PFSK-1 (cell line): ENCODE measurements at regions not wholly inside any gene's neighbourhood (a gene's known extent, or its start where the extent isn't known, plus 50 kb on each side); places are given as distances from the start of the nearest gene placed in this dataset.

Source experiments
- FOXP2 ChIP-seq: optimal IDR thresholded peaks from 2 replicates; pipeline ENCODE3; 2011; ENCODE audit warnings: borderline replicate concordance, control low read depth, inconsistent platforms; ENCODE audit not compliant: insufficient read depth; ENCODE audit errors: extremely low read length, extremely low read depth
- POLR2AphosphoS5 ChIP-seq: IDR thresholded peaks from 2 replicates; pipeline ENCODE4 v1.6.1; 2012; ENCODE audit warnings: low read depth, mild to moderate bottlenecking, control low read depth, low read length, moderate library complexity
- SIN3A ChIP-seq: IDR thresholded peaks from 2 replicates; pipeline ENCODE4 v1.6.1; 2012; ENCODE audit warnings: mild to moderate bottlenecking, low read length, moderate library complexity, borderline replicate concordance; ENCODE audit not compliant: insufficient read depth
- TAF1 ChIP-seq: IDR thresholded peaks from 2 replicates; pipeline ENCODE4 v1.6.1; 2012; ENCODE audit warnings: low read length, control low read depth, borderline replicate concordance; ENCODE audit not compliant: insufficient read depth
- TF ChIP-seq, protein P1 (sequence below), 2 experiments: IDR thresholded peaks; 2 replicates each; pipeline versions ENCODE4 v1.6.1 to v1.8.0; 2011 to 2012; ENCODE audit warnings: low read depth in 2 of 2, low read length in 2 of 2, control low read depth in 1 of 2, inconsistent platforms in 1 of 2, mild to moderate bottlenecking in 1 of 2, moderate library complexity in 1 of 2; ENCODE audit not compliant: insufficient read depth in 1 of 2

DNA sequence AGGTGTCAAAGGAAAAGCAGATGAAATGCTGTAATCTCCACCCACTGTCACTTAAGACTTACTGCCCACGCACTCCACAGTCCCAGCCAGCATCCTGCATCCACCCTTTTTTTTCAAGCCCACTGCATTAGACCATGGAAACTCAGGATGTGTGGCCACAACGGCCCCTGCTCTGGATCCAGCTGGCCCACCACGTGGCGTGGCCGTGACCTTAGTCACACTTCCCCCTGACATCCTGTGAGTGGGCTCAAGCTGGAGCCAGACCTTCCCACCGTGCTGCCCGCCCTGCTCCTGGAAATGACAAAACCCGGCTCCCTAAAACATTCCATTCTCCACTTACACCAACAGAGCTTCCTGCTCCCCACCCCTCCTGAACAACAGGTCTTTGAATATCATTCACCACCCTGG, 588.3 kb upstream of the DIPK2B start:
- TF ChIP-seq FOXP2 (peak; percentile 32), TAF1 (no peak)

DNA sequence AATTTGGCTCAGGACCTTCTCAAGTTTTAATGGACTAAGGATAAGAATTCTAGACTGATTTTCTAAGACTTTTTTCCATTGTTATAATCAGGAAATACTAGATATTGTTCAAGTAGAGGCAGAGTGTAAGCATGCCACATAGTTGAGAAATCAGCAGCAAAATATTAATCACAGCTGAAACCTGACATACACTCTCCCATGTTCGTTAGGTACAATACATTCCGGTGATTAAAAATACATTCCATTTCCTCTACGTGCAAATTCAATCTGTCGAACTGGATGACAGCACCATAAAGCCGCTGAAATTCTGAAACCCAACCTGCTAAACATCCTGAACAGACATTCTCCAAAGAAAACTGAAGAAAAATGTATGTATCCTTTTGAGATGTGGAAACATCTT, 587.6 kb upstream of the DIPK2B start:
- TF ChIP-seq FOXP2 = no peak
- TF ChIP-seq, protein P1, sequence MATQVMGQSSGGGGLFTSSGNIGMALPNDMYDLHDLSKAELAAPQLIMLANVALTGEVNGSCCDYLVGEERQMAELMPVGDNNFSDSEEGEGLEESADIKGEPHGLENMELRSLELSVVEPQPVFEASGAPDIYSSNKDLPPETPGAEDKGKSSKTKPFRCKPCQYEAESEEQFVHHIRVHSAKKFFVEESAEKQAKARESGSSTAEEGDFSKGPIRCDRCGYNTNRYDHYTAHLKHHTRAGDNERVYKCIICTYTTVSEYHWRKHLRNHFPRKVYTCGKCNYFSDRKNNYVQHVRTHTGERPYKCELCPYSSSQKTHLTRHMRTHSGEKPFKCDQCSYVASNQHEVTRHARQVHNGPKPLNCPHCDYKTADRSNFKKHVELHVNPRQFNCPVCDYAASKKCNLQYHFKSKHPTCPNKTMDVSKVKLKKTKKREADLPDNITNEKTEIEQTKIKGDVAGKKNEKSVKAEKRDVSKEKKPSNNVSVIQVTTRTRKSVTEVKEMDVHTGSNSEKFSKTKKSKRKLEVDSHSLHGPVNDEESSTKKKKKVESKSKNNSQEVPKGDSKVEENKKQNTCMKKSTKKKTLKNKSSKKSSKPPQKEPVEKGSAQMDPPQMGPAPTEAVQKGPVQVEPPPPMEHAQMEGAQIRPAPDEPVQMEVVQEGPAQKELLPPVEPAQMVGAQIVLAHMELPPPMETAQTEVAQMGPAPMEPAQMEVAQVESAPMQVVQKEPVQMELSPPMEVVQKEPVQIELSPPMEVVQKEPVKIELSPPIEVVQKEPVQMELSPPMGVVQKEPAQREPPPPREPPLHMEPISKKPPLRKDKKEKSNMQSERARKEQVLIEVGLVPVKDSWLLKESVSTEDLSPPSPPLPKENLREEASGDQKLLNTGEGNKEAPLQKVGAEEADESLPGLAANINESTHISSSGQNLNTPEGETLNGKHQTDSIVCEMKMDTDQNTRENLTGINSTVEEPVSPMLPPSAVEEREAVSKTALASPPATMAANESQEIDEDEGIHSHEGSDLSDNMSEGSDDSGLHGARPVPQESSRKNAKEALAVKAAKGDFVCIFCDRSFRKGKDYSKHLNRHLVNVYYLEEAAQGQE (IDR thresholded peaks at IDR 0.05; ENCODE audit: insufficient read depth in 1 of 2, low read depth in 2 of 2, low read length in 2 of 2) = no peak
- no peak for TF ChIP-seq SIN3A

DNA sequence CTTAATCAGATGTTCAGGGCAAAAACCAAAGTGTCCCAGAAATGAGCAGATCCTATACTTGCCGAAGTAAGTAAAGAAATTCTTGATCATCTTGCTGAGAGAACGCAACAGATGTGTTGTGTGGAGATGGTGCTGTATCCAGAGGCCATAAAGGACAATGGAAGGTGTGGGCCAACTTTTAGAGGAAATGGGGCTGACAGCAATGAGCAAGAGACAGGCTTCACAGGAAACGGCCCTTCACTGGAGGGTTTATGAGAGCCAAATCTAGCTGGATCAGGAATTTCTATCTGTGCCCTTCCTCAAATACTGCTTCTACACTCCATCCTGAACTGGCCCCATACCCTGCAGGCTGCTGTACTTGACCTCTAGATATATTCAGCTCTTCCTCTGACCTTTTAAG, 583.9 kb upstream of the DIPK2B start:
- TF ChIP-seq FOXP2 (no peak), SIN3A (no peak), TAF1 (no peak), POLR2AphosphoS5 (no peak)
- TF ChIP-seq, protein P1 (IDR thresholded peaks at IDR 0.05; ENCODE audit: insufficient read depth in 1 of 2, low read depth in 2 of 2, low read length in 2 of 2) = no peak

DNA sequence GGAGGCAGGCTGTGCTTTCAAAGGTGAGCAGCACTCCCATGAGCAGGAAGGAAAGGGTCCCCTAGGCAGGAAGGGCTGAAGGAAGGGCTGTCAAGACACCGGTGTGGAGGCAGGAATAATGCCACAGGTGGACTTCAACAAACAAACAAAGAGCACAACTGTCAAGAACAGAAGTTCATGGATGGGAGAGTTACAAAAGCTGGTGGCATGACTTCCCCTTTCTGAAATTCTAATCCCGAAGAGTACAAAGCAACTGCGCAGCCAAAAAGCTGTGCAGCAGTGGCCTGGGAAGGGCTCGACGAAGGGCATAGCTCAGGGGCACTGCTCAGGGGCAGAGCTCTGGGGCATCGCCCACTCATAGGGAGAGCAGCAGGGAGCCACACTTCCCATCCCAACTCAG, 582.3 kb upstream of the DIPK2B start:
- no peak for TF ChIP-seq SIN3A
- TF ChIP-seq, protein P1 (IDR thresholded peaks at IDR 0.05; ENCODE audit: insufficient read depth in 1 of 2, low read depth in 2 of 2, low read length in 2 of 2) = no peak
- no peak for TF ChIP-seq POLR2AphosphoS5
- no peak for TF ChIP-seq FOXP2
- TF ChIP-seq TAF1 = no peak

DNA sequence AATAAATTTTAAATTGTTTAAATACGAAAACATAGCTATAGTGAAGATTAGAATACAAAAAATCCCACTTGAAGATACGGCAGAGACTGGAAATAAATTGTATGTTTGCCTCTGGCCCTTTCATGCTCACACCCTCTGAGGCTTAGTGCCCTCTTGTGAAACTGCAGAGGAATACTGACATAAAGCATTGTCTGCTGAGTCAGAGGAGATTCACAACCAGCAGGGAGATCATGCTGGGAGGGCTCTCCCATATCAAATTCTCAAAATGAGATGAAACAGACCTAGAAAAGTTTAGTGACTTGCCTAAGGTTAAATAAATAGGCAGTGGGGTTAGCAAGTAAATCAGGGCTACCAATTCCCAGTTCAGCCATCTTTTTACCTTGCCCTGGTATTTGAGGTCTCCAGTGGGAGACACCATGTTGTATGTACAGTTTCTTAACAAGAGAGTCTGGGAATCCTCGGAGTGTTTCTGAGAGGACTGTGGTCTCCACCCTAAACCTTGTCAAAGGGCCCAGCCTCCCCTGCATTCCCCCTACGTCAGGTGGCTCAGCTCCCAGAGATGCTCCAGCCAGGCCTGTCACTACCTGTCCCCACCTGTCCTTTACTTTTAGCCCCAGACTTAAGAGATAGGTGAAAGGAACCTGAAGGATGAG, 581.4 kb upstream of the DIPK2B start:
- TF ChIP-seq POLR2AphosphoS5 = no peak
- no peak for TF ChIP-seq SIN3A
- no peak for TF ChIP-seq FOXP2
- no peak for TF ChIP-seq TAF1
- TF ChIP-seq, protein P1 (IDR thresholded peaks at IDR 0.05; ENCODE audit: insufficient read depth in 1 of 2, low read depth in 2 of 2, low read length in 2 of 2) = no peak
